Germinal center (tissue), 1 donor: ENCODE measurements at regions not wholly inside any gene's neighbourhood (a gene's known extent, or its start where the extent isn't known, plus 50 kb on each side); places are given as distances from the start of the nearest gene placed in this dataset.

Experiments used
- DNase-seq: peaks from one replicate; pipeline ENCODE4 v3.0.0; 2012; ENCODE audit warnings: mixed read lengths, low spot score

DNA sequence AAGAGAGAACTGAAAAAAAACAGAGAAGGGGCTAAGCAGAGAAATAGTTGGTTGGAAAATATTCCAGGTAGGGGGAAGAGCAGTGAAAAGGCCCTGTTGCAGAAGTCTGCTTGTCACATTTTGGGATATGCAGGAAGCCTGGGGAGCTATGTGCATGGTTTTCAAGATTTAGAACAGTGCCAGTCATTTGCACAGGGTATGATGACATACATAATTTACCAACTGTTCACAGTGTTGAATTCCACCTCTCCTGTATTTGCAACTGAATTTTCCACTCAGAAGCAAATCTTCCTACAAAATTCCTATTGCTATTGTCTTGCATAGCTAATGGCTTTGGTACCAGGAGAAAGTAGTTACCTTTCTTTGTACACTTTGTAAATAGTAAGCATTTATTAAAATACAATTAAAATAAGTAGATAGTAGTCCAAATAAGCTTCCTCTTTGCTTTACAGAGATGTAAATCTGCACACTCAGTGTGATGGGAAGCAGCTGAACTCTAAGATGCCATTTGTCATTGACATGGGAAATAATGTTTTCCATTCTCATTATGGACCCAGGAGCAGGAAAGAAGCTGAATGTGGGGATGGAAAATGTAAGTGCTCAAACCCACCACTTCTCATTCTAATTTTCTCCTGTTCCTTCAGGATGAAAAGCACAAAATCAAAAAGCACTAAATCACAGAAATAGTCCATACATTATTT, 177.4 kb downstream of the BTG1 start:
- DNase-seq, result no peak

GRCh38 chr12:91967590-91967989, 178.1 kb downstream of the BTG1 start:
- DNase-seq, result no peak

GRCh38 chr12:91965781-91966180, 179.9 kb downstream of the BTG1 start:
- no peak for DNase-seq

DNA sequence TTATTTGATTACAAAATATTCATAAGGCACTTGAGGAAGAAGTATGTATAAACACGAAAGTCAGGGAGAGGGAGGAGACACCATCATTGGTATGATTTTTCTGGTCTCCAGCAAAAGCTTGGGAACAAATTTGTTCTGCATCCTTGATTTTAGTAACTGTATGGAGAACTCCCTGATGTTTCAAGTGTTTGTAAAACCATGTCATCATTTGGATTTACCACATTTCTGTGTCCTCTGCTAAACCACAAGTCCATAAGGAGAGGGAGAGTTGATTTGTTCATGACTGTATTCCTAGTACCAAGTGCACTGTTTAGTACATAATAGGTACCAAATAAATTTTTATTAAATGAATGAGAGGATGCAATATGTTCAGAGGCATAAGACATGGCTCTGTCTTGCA, 181.1 kb downstream of the BTG1 start:
- no peak for DNase-seq

GRCh38 chr12:91959220-91959619, 186.4 kb downstream of the BTG1 start:
- no peak for DNase-seq

DNA sequence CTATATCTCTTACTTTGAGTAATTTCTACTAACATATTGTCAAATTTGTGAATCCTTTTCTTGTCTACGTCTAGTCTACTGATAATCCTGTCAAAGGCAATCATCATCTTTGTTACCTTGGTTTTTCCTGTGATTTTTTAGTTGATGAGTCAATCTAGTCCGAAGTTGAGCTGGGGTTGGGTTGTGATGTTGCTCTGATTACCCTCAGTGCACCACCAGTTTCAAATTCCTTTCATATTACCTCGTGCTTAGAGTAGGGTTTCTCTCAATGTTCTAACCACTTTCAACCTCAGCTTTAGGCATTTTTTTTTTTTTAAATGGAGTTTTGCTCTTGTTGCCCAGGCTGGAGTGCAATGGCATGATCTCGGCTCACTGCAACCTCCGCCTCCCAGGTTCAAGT, 186.8 kb downstream of the BTG1 start:
- no peak for DNase-seq

DNA sequence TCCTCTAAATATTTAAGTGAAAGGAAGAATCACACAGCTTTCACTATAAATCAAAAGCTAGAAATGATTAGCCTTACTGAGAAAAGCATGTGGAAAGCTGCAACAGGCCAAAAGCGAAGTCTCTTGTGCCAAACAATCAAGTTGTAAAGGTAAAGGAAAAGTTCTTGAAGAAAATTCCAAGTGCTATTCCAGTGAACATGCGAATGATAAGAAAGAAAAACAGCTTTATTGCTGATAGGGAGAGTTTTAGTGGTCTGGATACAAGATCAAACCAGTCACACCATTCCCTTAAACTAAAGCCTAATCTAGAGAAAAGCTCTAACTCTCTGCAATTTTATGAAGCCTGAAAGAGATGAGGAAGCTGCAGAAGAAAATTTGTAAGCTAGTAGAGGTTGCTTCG, 190.9 kb downstream of the BTG1 start:
- DNase-seq, result no peak

DNA sequence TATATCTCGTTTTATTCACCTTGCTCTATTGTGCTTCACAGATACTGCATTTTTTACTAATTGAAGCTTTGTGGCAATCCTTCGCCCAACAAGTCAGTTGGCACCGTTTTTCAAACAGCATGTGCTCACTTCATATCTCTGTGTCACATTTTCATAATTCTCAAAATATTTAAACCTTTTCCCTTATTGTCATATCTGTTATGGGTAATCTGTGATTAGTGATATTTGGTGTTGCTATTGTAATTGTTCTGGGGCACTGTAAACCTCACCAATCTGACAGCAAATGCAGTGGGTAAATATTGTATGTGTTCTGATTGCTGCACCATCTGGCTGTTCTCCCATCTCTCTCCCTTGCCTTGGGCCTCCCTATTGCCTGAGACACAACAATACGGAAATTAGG, 191.3 kb downstream of the BTG1 start:
- no peak for DNase-seq

DNA sequence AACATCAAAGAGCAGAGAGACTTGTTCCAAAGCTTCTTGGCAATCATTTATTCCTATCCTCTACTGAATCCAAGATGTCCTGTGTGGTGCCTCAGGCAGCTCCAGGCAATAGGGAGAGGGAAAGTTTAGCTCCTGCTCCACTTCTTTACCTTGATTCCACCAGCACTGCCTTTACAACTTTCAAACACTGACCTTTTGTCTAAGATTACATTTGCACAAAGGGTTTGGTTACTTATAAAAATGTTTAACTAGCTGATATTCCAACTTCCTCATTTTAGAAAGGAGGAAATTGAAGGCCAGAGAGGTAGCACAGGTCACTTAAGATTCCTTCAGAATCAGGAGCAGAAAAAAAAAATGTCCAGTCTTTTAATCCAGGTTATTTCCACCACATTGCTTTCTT, 192.7 kb downstream of the BTG1 start:
- DNase-seq, result no peak

- no peak for DNase-seq
Measured at GRCh38 chr12:91951571-91951970, 194.1 kb downstream of the BTG1 start.

DNA sequence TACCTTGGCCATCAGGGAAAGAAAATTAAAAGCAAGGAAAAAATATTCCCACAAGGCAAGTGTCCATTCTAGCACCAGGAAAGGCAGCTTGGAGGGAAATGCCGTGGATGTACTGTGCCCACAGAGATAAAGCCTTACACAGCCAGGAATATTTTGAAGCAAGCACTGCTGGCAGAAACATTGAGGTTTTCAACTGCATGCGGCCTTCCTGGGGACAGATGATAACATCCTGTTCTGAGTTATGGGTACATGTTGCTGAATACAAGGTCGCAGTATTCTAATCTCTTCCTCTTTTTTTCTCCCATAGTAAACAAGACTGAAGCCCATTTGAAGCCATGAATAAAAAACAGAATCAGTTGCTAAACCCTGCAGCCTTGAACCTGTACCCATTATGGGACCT, 197.1 kb downstream of the BTG1 start:
- DNase-seq, result no peak

- no peak for DNase-seq
Measured at GRCh38 chr12:91947459-91947858, 198.2 kb downstream of the BTG1 start.

GRCh38 chr12:91944637-91945036, 201.0 kb downstream of the BTG1 start:
- no peak for DNase-seq

- DNase-seq, result no peak
Measured at GRCh38 chr12:91940826-91941570, 204.6 kb downstream of the BTG1 start.

GRCh38 chr12:91940322-91940721, 205.3 kb downstream of the BTG1 start:
- no peak for DNase-seq

DNA sequence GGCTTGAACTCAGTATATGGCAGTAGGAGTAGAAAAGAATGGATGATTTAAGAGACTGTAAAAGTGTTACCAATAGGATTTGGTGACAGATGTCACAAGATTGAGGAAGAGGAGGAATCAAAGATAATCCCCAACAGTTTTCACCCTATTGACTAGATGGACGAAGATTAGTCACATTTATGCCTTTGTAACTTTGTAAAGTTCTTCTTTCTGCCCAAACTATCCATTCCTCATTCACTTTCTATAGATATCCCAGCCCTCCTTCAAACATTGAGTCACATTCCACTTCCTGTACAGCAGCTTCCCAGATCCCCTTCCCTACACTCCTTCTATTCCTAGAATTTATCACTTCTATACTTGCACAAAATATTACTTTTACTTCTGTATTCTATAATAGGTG, 207.9 kb downstream of the BTG1 start:
- no peak for DNase-seq

- no peak for DNase-seq
Measured at GRCh38 chr12:91937009-91937408, 208.6 kb downstream of the BTG1 start.

- DNase-seq, result no peak
Measured at GRCh38 chr12:91935296-91935695, 210.3 kb downstream of the BTG1 start.

DNA sequence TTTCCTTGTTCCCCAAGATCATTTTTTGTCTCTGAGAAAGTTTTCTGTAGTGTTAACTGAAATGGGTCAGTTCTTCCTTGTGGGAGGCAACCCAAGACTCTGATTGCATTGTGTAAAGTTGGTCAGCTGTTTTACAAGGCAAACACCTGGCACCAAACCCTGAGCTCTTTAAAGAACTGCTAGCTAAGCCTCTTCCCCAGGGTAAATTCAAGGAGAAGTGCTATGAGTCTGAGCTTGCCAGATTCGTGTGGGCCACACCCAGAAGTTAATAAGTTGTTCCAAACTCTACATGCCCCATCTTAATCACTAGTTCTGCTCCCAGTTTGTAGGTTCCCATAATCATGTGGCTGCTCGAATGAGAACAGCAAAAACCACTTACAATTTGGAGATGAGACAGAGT, 214.5 kb downstream of the BTG1 start:
- no peak for DNase-seq

DNA sequence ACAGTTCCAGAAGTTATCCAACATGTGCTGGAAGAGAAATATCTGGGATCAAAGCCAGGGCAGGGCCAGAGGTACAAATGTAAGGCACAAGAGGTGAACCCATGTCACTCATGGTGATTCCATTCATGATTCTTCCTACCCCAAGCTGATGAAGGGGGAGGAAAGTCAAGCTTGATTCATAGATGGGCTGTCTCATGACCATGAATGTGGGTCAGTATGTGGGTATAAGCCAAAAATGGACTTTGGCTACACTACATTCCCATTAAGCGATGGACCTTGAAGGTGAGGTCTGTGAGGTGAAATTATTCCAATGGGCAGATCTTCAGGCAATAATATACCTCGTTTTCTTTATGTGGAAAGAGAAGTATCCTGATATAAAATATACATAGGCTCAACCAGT, 217.1 kb downstream of the BTG1 start:
- no peak for DNase-seq

DNA sequence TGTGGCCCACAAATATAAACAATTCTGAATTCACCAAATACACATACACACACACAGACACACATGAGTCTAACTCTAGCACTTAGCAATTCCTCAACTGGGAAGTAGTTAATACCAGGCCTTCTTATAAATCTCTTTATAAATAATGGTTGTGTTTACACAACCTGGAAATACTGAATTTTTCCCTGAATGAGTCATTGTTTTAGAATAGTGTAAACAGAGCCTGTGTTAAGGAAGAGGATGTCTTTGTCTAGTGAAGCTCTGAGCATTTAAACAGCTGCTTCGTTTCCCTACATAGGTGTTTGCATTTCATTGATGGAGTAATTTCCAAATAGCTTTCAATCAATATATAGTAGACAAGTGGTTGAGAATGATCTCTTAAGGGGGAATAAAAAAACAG, 218.8 kb downstream of the BTG1 start:
- no peak for DNase-seq

- DNase-seq, result no peak
Measured at GRCh38 chr12:91924827-91925226, 220.8 kb downstream of the BTG1 start.

DNA sequence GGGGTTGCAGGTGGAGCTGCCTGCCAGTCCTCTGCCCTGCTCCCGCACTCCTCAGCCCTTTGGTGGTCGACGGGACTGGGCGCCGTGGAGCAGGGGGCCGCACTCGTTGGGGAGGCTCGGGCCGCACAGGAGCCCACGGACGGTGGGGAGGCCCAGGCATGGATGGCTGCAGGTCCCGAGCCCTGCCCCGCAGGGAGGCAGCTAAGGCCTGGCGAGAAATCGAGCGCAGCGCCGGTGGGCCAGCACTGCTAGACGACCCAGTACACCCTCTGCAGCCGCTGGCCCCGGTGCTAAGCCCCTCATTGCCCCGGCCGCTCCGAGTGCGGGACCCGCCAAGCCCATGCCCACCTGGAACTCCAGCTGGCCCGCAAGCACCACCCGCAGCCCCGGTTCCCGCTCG, 221.8 kb downstream of the BTG1 start:
- no peak for DNase-seq

DNA sequence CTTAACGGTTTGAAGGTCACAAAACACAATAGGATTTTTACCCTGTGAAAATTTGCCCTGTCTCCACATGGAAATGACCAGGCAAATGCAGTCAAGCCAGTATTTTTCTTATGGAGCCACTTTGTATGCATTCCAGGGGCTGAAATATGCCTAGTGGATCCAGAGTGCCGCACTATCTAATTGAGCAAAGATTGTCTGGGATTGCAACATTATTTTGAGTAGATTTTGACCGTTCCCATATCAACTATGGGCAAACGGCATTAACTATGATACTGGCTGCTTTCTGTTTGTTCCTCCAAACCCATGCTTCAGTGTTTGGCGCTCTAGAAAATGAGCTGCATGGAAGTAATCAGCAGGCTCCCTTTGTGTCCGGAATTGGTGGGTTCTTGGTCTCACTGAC, 223.0 kb downstream of the BTG1 start:
- DNase-seq, result no peak
